Testis (tissue), 2 donors: ENCODE measurements at regions not wholly inside any gene's neighbourhood (a gene's known extent, or its start where the extent isn't known, plus 50 kb on each side); places are given as distances from the start of the nearest gene placed in this dataset.

Experiments
- CTCF ChIP-seq, 3 experiments: fragments of 450-650 bp in 2 of 3; fragments of 200-600 bp in 1 of 3; sonication (generic) in 1 of 3; IDR thresholded peaks; one replicate each; pipeline ENCODE4 v1.5.1; 2016 to 2019; ENCODE audit warnings: antibody characterized with exemption in 3 of 3, mild to moderate bottlenecking in 2 of 3, moderate library complexity in 1 of 3
- POLR2A ChIP-seq: fragments of 450-650 bp; IDR thresholded peaks from one replicate; pipeline ENCODE4 v1.6.1; 2017; ENCODE audit warnings: antibody characterized with exemption, mild to moderate bottlenecking, moderate library complexity

DNA sequence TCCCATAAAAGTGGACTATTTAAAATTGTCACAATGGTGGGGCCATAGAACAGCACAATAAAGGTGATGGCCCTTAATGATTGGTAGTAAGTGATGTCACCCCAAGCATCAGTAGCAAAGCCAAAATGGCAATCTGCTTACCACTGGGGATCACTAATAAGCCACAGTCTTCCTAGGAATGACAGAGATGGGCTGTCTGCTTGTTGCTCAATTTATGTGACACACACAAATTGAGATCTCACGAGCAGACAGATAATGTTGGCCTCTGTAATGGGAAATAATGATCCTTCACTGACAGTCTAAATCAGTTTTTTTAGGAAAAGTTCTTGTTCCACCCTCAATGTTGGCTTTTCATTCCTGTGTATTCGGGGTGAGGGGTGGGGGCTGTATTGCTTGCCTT lies 515.1 kb downstream of the BRD1 start:
- TF ChIP-seq CTCF (IDR thresholded peaks at IDR 0.05) (no peak), POLR2A (no peak)
